ENCODE measurements at regions not wholly inside any gene's neighbourhood (a gene's known extent, or its start where the extent isn't known, plus 50 kb on each side); places are given as distances from the start of the nearest gene placed in this dataset.

DNA sequence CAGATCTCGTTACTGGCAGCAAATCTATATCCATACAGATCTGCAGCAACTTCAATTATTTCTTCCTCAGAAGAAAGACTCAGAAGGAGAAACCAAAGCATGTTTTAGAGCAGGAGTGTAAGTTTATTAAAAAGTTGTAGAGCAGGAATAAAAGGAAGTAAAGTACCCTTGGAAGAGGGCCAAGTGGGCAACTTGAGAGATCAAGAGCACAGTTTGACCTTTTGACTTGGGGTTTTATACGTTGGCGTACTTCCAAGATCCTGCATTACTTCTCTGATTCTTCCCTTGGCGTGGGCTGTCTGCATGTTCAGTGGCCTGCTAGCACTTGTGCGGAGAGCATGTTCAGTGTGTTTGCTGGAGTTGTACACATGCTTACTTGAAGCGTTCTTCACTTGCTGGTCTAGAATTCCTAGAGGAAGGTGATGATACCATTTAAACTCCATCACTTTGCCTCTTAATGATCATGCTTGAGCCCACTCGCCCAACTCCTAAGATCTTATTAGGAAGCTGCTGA, 1114.7 kb upstream of the PABPC4L start:
- DNase-seq, result no peak

DNA sequence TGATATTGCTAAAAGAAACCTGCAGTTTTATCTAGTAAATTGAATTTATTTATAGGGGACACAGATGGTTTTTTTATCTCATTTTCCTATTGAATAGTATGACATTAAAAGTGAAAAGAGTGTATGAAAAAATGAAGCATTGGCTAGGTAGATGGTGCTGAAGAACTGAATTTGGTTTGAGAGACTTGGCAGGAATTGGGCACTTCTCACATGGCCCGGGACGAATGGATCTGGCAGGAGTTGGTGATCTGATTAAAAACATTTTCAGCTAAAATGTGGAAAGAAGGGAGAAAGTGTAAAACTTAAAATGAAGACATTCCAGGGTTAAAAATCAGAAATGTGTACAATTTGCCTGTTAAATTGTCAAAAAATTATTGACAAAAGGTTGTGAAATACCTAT, 1088.5 kb upstream of the PABPC4L start:
- DNase-seq, result no peak

DNA sequence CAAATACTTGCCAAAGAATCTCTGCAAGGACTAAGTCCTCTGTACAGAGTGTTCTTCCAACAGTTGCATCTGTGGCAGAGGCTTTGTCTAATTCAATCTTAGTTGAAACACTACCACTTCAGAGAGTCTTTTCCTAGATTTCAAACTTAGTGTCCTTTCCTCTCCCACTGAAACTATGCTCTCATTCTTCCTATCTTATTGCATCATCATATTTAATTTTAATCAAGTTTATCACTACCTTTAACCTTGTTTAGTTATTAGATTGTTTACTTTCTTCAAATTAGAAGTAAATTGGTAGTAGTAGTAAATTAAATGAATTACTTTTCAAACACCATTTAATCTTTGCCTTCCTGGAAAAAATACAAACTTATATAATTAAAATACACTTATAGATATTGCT, 1082.3 kb upstream of the PABPC4L start:
- DNase-seq, result no peak

DNA sequence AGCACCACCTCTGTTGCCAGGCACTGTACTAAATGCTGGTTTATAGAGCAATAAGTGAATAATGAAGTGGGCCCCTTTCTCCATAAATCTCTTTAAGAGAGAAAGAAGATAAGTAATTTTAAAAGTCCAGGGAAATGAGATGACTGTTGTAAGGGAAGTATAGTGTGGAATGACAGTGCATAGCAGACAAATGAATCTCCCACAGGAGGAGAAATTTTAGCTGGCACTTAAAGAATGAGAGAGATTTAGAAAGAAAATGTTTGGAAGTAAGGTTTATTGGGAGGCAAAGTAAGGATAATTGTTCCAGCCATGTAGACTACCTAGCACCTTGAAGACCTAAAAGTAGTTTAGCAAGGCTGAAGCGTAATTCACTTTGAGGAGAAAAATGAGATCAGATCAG, 1081.1 kb upstream of the PABPC4L start:
- no peak for DNase-seq

DNA sequence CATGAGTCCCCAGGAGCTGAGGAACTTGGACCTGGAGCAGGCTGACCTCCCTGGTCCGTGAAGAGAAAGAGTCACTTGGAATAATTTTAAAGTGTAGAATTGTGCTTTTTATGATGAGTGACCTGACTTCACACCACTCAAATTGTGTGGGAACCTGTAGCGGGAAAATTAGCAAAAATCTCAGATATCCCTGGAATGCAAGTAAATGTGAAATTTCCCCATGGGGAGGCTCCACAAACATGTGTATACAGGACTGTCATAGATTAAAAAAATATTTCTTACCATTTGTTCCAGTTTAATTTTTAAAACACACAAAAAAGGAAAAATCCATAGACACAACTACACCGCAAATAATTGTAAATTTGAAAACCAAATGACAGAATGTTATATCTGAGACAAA, 1079.6 kb upstream of the PABPC4L start:
- no peak for DNase-seq

DNA sequence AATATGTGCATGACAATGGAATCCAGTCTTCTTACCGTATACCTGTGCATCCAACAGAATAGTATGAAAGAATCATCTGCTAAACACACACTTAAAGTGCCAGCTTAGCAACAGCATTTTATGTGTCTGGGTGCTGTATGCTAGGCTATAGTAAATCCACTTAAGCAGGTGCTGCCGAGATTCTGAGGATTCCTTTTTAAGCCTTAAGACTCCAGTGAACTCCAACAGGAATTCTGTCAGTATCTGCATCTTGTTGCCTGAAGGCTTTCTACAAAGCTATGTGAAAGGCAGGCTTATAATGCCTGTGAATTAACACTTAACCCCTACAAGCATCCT, 1076.4 kb upstream of the PABPC4L start:
- no peak for DNase-seq

DNA sequence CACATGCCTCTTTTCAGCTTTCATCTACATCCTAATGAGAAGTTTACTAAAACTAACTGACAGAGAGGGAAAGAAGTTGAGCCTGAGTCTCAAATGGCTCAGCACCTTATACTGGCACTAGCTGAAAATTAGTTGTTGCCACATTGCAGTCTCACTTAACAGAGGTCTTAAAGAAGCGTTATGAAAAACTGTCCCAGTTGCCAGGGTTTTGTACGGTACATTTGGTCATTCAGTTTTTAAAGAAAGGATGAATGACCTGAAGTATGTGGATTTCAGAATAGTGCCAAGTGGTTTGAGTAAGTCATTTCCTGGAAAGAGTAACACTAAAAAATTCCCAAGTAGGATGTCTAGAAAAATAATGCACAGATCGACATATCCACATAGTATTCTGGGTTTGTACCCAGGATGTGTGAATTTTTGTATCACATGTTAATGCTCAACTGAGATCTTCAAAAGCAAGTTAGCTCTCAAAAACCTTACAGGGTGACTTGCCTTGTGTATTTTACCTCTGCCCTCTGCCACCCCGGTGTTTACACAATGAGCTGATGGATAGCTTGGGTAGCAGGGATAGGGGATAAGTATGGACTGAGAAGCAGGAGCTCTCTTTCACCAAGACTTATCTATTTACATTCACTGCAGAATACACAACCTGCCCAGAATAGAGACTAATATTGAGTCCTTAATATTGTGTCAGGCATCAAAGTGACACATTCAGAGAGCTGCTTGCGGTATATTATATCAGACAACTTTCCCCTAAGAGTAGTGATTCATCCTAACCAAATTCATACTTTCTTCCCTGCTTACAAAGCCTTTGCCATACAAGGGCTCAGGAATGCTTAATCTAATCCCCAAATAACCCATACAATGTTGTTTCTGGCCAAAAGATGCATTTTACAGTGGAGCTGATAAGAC, 1075.7 kb upstream of the PABPC4L start:
- no peak for DNase-seq

DNA sequence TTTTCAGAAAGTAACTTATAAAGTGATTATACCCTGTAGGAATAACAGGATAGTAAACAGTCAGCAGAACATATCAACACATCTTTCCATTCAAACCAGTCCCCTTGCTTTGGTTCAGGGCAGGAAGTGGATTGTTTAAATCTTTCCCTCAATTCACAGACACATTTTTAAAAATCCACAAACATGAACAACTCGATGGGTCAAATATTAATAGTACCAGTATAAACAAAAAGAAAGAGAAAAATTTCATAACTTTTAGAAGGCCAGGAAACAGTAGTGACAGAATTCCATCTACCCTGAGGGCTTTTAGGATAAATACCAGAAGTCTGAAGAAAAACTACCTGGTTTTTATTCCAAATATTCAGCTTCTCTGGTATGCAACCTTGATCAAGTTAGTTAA, 1072.8 kb upstream of the PABPC4L start:
- DNase-seq, result no peak

DNA sequence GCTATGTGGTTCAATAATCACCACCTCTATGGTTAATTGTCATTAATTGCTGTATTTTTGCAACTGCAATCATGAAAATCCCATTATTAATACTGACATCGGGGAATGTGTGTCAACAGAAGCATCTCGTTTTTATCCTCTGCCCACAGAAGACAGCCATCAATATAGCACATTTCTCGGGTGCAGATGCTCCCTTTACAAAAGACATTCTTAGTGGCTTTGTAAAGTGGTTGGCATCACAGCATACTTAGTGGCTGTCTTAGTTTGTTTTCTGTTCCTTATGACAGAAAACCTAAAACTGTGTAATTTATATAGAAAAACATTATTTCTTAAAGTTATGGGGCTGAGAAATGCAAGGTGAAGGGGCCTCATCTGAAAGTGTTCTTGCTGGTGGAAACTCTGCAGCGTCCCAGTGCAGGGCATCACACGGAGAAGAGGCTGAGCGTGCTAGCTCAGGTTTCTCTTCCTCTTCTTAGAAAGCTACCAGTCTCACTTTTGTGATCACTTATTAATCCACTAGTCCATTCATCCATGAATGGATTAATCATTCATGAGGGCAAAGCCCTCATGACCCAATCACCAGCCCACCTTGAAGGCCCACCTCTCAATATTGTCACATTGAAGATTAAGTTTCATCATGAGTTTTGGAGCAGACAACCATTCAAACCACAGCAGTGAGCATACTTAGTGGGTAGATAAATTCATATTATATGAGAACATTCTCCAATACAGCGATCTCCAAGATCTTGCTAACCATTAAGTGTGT, 1067.7 kb upstream of the PABPC4L start:
- DNase-seq, result no peak

DNA sequence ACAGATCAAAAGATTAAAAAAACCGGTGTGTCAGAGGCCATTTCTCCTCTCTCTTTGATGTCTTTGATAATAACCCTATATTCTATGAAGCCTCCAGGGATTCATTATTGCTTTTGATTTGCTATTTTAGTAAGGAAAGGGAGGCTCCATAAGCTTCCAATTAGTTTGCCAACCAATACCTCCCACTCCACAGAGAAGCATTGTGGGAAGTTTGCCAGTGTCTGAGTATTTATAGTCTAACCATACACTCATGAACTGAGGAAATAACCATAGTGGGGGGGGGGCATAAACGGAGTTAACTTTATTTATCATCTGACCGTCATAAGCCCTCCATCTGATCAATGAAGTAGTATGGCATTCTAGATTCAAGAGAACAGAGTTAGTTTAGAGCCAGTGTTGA, 1066.8 kb upstream of the PABPC4L start:
- no peak for DNase-seq

DNA sequence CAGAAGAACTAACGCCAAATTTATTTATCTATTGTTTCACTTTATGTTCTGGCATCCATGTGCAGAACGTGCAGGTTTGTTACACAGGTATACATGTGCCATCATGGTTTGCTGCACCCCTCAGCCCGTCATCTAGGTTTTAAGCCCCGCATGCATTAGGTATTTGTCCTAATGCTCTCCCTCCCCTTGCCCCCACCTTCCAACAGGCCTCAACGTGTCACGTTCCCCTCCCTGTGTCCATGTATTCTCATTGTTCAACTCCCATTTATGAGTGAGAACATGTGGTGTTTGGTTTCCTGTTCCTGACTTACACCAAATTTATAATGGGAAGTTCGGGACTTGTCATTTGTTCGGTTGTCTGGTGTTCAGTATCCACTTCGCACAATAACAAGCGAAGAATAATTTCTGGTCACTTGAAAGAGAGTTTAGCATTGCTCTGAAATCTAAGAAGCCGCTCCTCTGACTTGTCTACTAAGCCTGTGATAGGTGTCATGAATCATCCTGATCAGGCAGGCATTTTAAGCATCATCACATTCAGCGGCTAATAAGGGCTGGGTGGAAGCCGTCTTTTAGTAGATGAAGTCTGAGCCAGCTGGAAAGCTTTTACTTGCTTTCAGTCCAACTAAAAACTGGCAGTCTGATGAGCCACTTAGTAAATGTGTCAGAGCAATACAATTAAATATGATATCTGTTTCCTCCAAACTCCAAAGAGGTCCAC, 1065.7 kb upstream of the PABPC4L start:
- DNase-seq, result peak; percentile 75

DNA sequence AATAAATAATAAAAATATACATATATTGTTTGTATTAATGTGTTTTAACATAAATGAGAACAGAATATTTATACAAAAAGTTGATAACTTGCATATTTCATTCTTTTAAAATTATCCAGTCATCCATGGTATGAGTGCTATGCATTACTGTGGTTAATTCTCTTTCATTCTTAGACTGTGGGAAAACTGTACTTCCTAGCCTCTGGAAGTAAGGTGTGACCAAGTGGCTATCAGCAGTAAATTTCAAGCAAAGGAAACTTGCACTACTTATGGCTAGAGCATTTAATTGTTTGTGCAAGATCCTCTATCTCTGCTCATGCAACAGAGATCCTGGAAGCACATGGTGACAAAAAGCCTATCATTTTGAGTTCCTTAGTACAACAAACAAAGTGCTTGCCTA, 1054.5 kb upstream of the PABPC4L start:
- DNase-seq, result no peak

DNA sequence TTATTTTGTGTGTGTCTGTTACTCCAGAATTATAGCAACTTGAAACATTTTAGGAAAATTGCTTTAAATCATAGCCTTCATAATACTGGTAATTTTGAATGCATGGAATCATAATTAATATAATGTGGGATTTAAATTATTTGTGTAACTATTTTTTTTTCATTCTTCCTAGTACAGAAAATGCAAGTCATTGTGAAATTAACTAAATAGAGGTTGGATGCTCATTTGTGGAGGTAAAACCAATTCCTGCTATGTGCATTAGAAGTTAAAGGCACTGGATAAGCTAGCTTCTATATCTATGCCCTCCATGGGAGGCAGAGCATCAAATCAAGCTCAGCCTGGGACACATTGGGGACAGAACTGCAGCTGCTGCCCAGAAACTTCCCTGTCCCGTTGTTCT, 1048.5 kb upstream of the PABPC4L start:
- DNase-seq, result no peak

DNA sequence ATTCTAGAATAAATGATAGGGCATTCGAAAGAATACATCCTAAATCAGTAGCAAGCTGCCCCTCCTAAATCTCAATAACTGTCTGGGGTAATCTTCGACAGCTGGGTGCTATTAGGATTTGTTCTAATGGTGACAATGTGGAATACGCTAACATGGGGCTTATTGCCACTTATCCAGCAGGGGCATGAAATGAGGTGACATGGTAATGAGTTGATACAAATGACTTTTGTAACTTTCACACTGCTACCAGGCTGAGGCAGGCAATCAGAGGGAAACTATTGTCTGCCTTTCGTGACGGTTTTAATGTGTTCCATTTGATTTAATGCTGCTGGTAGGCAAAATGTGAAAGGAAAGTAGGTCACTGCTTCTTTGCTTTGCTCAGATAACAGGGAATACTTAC, 1047.4 kb upstream of the PABPC4L start:
- DNase-seq, result peak; percentile 12

DNA sequence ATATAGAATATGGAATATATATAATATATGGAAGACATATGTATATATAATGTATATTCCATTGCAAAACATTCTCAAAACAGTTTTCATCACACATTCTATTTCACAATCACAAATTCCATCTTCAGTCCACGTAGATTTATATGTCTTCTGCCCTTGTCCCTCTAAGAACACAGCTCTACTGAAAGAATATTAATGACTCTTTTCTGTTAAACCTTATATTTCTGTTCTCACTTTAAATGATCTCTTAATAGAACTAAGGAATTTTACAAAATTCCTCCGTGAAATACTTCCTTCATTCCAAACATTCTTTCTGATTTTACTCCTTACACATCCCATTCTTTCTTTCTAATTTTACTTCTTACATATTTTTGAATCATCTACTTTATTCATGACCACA, 1043.1 kb upstream of the PABPC4L start:
- DNase-seq, result no peak

DNA sequence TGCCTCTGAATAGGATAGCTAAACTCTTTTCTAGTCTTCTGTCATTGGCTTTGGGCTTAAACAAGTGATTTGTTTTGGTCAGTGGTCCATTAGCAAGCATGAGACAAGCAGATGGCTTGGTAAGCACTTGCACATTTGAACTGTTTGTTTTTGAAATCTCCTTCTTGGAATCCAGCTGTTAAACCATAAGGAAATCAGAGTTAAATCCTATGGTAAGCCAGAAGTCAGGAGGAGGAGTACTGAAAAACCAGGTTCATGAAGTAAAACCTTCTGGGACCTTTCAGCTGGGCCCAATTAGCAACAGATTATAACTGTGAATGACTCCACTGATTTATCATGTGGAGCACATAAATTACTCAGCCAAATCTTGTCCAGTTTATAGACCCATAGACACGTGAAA, 1042.5 kb upstream of the PABPC4L start:
- DNase-seq, result peak; percentile 21

DNA sequence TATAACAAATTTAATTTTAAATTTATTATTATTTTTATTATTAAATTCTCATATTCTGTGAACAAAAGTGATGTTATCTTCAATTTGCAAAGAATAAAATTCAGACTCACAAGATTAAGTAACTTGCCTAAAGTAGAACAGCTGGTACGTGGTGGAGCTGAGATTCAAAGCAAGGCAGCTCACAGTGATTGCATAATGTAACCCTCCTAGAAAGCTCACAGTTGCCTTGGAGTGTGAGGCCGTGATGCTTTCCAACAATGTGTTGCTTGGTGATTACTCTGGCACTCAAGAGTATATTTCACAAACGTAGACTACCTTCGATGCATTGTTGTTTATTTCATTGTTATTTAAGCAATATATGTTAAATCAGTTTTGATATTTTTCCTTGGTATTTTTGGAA, 1039.2 kb upstream of the PABPC4L start:
- no peak for DNase-seq

DNA sequence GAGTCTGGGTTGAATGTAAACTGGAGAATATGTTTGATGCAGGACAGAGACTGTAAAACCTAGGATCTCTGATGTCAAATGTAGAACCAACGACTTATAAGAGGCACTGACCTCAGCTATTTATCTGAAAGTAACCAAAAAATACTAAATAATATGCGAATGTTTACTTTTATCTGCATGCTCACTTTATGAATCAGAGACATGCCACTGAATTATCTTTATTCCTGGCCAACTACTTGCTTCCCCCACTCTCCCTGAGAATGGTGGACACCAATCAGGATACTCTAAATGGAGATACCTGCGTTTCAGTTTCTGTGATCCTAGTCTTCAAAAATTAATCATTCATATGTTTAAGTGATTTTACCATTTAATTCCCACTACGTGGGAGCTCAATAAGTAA, 1038.4 kb upstream of the PABPC4L start:
- no peak for DNase-seq

DNA sequence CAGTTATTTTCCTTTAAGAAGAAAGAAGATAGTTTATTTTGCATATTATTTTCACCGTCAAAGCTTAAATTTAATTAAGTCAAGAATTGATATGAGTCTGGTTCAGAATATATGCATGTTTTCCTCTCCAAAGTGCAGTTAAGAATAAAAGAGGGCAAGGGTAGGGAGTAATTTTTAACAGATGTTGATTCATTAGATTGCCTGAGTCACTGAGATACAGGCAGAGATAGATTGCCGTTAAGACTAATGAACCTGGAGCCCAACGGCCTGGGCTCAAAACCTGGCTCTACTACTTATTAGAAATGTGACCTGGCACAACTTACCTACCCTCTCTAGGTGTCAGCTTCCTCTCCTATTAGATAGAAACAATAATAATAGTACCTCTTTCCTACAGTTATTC, 1037.4 kb upstream of the PABPC4L start:
- DNase-seq, result no peak

DNA sequence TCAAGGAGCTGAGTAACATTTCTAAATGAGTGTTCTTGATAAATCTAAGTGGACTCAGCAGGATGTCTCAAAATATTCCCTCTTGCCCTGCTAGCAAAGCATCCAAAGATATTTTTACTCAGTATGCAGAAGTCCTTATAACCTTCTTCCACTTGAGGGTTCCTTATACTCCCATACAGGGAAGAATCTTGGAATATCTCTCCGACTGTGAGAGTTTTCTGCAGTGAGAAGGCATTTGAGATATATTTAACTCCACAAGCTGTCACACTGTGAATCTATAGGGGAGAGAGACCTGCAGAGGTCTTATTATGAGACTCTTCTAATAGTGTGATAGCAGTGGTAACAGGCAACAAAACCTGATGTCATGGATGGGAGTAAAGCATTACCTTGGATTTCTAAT, 1034.5 kb upstream of the PABPC4L start:
- DNase-seq, result no peak

DNA sequence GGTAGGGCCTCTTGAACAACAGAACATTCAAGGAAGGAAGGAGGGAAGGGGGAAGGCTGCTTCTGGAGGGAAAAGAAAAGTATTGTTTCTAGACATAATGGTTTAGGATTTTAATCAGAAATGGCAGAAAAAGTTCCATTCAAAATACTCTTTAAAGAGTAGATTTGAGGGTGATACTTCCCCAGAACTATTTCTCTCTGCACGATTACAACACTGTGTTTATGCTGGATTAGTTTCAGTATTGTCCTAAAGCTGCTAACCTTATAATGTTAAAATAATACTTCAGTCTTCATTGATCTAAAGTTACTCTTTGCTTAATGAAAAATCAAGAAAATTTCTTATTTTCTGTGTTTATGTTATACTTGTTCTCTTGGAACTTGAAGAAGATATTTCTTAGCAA, 1026.3 kb upstream of the PABPC4L start:
- no peak for DNase-seq

DNA sequence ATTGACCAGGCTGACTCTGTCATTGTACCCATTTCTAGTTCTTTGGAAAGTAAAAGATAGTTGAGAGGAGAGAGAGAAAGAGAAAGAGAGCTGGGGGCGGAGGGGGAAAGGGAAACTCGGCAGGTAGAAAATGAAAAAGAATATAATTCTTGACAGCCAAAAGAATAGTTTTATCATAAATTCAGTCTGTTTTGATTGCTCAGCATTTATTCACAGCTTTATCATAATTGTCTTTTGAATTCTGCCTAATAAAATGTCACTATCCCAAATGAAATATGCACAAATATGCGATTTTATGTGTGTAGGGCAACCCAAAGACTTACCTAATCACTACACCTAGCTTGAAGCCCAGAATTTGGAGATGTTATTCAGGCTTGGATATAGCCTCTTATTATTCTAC, 1024.0 kb upstream of the PABPC4L start:
- no peak for DNase-seq

DNA sequence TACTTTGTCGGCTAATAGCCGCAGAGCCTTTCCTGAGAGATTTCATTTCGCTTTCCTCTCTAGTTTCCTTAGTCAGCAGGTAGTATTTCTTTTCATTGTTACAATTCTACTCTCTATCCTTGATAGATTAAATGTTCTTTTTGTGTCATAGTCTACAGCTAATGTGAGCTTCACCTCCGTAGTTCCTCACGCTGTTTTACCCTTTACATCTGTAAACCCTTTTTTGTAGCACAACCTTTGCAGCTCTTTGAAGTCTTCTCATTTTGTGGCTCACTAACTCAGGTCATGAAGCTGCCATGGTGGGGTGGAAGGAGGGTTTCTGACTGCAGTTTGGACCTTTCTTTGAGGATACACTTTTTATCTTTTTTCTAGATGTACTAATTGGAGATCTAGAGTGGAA, 1008.8 kb upstream of the PABPC4L start:
- DNase-seq, result peak; percentile 3

All from left kidney (tissue), 1 donor.